H9 (cell line): ENCODE measurements at regions not wholly inside any gene's neighbourhood (a gene's known extent, or its start where the extent isn't known, plus 50 kb on each side); places are given as distances from the start of the nearest gene placed in this dataset.

Source experiments
- DNase-seq: peaks from one replicate; pipeline ENCODE4 v3.0.0-alpha.2; 2017
- H2AFZ ChIP-seq: one replicate; pipeline ENCODE4 v1.6.1; 2013; ENCODE audit warnings: mild to moderate bottlenecking, low read length, control low read depth, moderate library complexity
- H2AK5ac ChIP-seq: 2 replicates; pipeline ENCODE4 v1.6.1; 2013; ENCODE audit warnings: low read length, control low read depth, mixed read lengths; ENCODE audit not compliant: insufficient read length
- H2BK120ac ChIP-seq: one replicate; pipeline ENCODE4 v1.6.1; 2013; ENCODE audit warnings: low read depth, mild to moderate bottlenecking, low read length, control low read depth, inconsistent platforms; ENCODE audit not compliant: poor library complexity, severe bottlenecking
- H2BK12ac ChIP-seq: 2 replicates; pipeline ENCODE4 v1.6.1; 2013; ENCODE audit warnings: low read length, control low read depth, mixed read lengths, low read depth; ENCODE audit not compliant: insufficient read length
- H2BK15ac ChIP-seq: 2 replicates; pipeline ENCODE4 v1.6.1; 2013; ENCODE audit warnings: low read depth, low read length, control low read depth
- H2BK20ac ChIP-seq: one replicate; pipeline ENCODE4 v1.6.1; 2013; ENCODE audit warnings: low read depth, mild to moderate bottlenecking, low read length, control low read depth, inconsistent platforms; ENCODE audit not compliant: poor library complexity, severe bottlenecking
- H2BK5ac ChIP-seq: 2 replicates; pipeline ENCODE4 v1.6.1; 2013; ENCODE audit warnings: low read length, control low read depth, mixed read lengths; ENCODE audit not compliant: insufficient read length
- H3K14ac ChIP-seq: 2 replicates; pipeline ENCODE4 v1.6.1; 2013; ENCODE audit warnings: low read length, control low read depth; ENCODE audit not compliant: insufficient read depth
- H3K18ac ChIP-seq: 2 replicates; pipeline ENCODE4 v1.6.1; 2013; ENCODE audit warnings: low read depth, mild to moderate bottlenecking, mixed read lengths, low read length, control low read depth; ENCODE audit not compliant: insufficient read length
- H3K23ac ChIP-seq: 2 replicates; pipeline ENCODE4 v1.6.1; 2013; ENCODE audit warnings: low read length, control low read depth, mixed read lengths, low read depth; ENCODE audit not compliant: insufficient read length
- H3K23me2 ChIP-seq: 2 replicates; pipeline ENCODE4 v1.6.1; 2013; ENCODE audit warnings: low read depth, mild to moderate bottlenecking, mixed read lengths, low read length, control low read depth; ENCODE audit not compliant: insufficient read length, poor library complexity, severe bottlenecking
- H3K27ac ChIP-seq: 2 replicates; pipeline ENCODE4 v1.5.1; 2013; ENCODE audit warnings: low read length, control low read depth, mixed read lengths, low read depth; ENCODE audit not compliant: insufficient read length
- H3K27me3 ChIP-seq: 2 replicates; pipeline ENCODE4 v1.6.1; 2013; ENCODE audit warnings: low read length, control low read depth, inconsistent platforms; ENCODE audit not compliant: insufficient read depth
- H3K4ac ChIP-seq: 2 replicates; pipeline ENCODE4 v1.6.1; 2013; ENCODE audit warnings: low read depth, mild to moderate bottlenecking, control low read depth, inconsistent platforms, low read length, moderate library complexity
- H3K4me1 ChIP-seq: 2 replicates; pipeline ENCODE4 v1.6.1; 2013; ENCODE audit warnings: low read length, control low read depth, inconsistent platforms; ENCODE audit not compliant: insufficient read depth
- H3K4me2 ChIP-seq: 2 replicates; pipeline ENCODE4 v1.6.1; 2013; ENCODE audit warnings: low read length, control low read depth, mixed read lengths; ENCODE audit not compliant: insufficient read length, insufficient read depth
- H3K56ac ChIP-seq: 2 replicates; pipeline ENCODE4 v1.6.1; 2013; ENCODE audit warnings: low read depth, mild to moderate bottlenecking, mixed read lengths, low read length, control low read depth; ENCODE audit not compliant: insufficient read length
- H3K79me1 ChIP-seq: 2 replicates; pipeline ENCODE4 v1.6.1; 2013; ENCODE audit warnings: low read depth, mild to moderate bottlenecking, moderate library complexity, low read length, control low read depth, inconsistent platforms; ENCODE audit not compliant: insufficient read depth, poor library complexity, severe bottlenecking
- H3K79me2 ChIP-seq: 2 replicates; pipeline ENCODE4 v1.6.1; 2013; ENCODE audit warnings: low read length, control low read depth, inconsistent platforms; ENCODE audit not compliant: insufficient read depth
- H3K9ac ChIP-seq: 2 replicates; pipeline ENCODE4 v1.6.1; 2013; ENCODE audit warnings: low read length, control low read depth, mixed read lengths; ENCODE audit not compliant: insufficient read length; ENCODE audit errors: extremely low read depth
- H3K9me3 ChIP-seq: one replicate; pipeline ENCODE4 v1.6.1; 2013; ENCODE audit warnings: low read depth, low read length, inconsistent platforms; ENCODE audit not compliant: control insufficient read depth
- H3T11ph ChIP-seq: one replicate; pipeline ENCODE4 v1.6.1; 2013; ENCODE audit warnings: mild to moderate bottlenecking, low read length, control low read depth, inconsistent platforms
- H4K20me1 ChIP-seq: one replicate; pipeline ENCODE4 v1.6.1; 2013; ENCODE audit not compliant: control insufficient read depth, insufficient read length, insufficient read depth
- H4K5ac ChIP-seq: 2 replicates; pipeline ENCODE4 v1.6.1; 2013; ENCODE audit warnings: low read depth, mild to moderate bottlenecking, mixed read lengths, low read length, control low read depth; ENCODE audit not compliant: insufficient read length
- H4K8ac ChIP-seq: replicated peaks from 2 replicates; pipeline ENCODE4 v1.6.1; 2013; ENCODE audit warnings: low read length, control low read depth, mixed read lengths, low read depth; ENCODE audit not compliant: insufficient read length
- H4K91ac ChIP-seq: 2 replicates; pipeline ENCODE4 v1.6.1; 2013; ENCODE audit warnings: low read depth, mild to moderate bottlenecking, moderate library complexity, mixed read lengths, low read length, control low read depth; ENCODE audit not compliant: insufficient read length
- H3K27ac Mint-ChIP-seq, 3 experiments: 2 replicates in 2 of 3; 3 replicates in 1 of 3; pipeline ENCODE4 v1.8.0; 2020 to 2021; ENCODE audit warnings: mixed read lengths in 3 of 3, mild to moderate bottlenecking in 1 of 3, moderate library complexity in 1 of 3
- H3K27me3 Mint-ChIP-seq: 2 replicates; pipeline ENCODE4 v1.8.0; 2021; ENCODE audit warnings: low read depth, mild to moderate bottlenecking, moderate library complexity, mixed read lengths
- H3K36me3 Mint-ChIP-seq, 3 experiments: 2 replicates in 2 of 3; 3 replicates in 1 of 3; pipeline ENCODE4 v1.8.0; 2020 to 2021; ENCODE audit warnings: low read depth in 3 of 3, mixed read lengths in 3 of 3; ENCODE audit not compliant: insufficient read depth in 1 of 3
- H3K4me1 Mint-ChIP-seq, 2 experiments: 2 replicates each; pipeline ENCODE4 v1.8.0; 2020; ENCODE audit warnings: mixed read lengths in 2 of 2
- H3K4me3 Mint-ChIP-seq, 2 experiments: 2 replicates in 1 of 2; 3 replicates in 1 of 2; pipeline ENCODE4 v1.8.0; 2020 to 2021; ENCODE audit warnings: mild to moderate bottlenecking in 2 of 2, mixed read lengths in 2 of 2, moderate library complexity in 1 of 2
- H3K9me3 Mint-ChIP-seq, 2 experiments: 2 replicates in 1 of 2; 3 replicates in 1 of 2; pipeline ENCODE4 v1.8.0; 2020; ENCODE audit warnings: mild to moderate bottlenecking in 2 of 2, mixed read lengths in 2 of 2, moderate library complexity in 1 of 2
- WGBS: extraction: QIAGEN DNeasy Blood & Tissue Kit; methylation state at CpG from one replicate; pipeline ENCODE4 v1.1.7; 2013; ENCODE audit warnings: missing lambda C conversion rate, low lambda C conversion rate, mixed read lengths; ENCODE audit not compliant: insufficient read length; ENCODE audit errors: extremely low coverage; 5-methylcytosine and 5-hydroxymethylcytosine counted together
- TF ChIP-seq, protein P1 (sequence below): fragments of 200-600 bp; sonication (generic); conservative IDR thresholded peaks from 3 replicates; pipeline ENCODE4 v1.8.0; 2021; ENCODE audit warnings: antibody characterized with exemption, mild to moderate bottlenecking

DNA sequence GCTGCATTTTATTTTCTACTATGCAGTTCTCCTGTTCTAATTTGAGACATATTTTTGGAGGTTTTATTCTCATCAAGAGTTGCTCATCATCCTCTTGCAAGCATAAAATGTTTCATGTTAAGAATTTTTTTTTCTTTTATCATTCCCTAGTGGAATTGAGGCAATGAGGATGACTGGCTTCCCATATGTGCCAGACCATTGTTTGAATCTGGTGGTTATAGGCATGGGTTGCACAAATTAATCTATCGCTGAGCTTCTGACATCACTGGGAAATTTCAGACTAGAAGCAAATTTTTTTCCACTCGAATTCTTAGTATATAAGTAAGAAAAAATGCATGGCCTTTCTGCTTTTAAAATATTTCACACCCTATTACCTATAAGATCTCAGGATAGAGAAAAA is 279.1 kb upstream of the PLSCR5 start:
- H4K20me1 ChIP-seq = no peaks in the 10 kb centered on the region
- Mint-ChIP-seq H3K27me3 (no peaks in the 10 kb centered on the region), H3K36me3 (no peaks in the 10 kb centered on the region), H3K4me1 (peaks cover 5 to 10% of the 10 kb centered on the region in 2 experiments), H3K9me3 (no peaks in the 10 kb centered on the region), H3K27ac (no peak overlapping the region), H3K4me3 (no peak overlapping the region)
- DNase-seq = no peak
- TF ChIP-seq, protein P1, sequence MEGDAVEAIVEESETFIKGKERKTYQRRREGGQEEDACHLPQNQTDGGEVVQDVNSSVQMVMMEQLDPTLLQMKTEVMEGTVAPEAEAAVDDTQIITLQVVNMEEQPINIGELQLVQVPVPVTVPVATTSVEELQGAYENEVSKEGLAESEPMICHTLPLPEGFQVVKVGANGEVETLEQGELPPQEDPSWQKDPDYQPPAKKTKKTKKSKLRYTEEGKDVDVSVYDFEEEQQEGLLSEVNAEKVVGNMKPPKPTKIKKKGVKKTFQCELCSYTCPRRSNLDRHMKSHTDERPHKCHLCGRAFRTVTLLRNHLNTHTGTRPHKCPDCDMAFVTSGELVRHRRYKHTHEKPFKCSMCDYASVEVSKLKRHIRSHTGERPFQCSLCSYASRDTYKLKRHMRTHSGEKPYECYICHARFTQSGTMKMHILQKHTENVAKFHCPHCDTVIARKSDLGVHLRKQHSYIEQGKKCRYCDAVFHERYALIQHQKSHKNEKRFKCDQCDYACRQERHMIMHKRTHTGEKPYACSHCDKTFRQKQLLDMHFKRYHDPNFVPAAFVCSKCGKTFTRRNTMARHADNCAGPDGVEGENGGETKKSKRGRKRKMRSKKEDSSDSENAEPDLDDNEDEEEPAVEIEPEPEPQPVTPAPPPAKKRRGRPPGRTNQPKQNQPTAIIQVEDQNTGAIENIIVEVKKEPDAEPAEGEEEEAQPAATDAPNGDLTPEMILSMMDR = no peak
- H3K4me1 ChIP-seq = no peaks in the 10 kb centered on the region
- H3K79me1 ChIP-seq = no peaks in the 10 kb centered on the region
- no peaks in the 10 kb centered on the region for H3K79me2 ChIP-seq
- H3K18ac ChIP-seq = no peak overlapping the region
- H3K56ac ChIP-seq = no peak overlapping the region
- H3K4ac ChIP-seq = no peak overlapping the region
- no peak overlapping the region for H2BK20ac ChIP-seq
- no peak overlapping the region for H4K5ac ChIP-seq
- H3K14ac ChIP-seq = no peak overlapping the region
- H3K9ac ChIP-seq = no peak overlapping the region
- H4K91ac ChIP-seq = no peak overlapping the region
- no peak overlapping the region for H3K23ac ChIP-seq
- no peak overlapping the region for H2BK120ac ChIP-seq
- no peak overlapping the region for H2BK15ac ChIP-seq
- no peak overlapping the region for H2AFZ ChIP-seq
- H3K4me2 ChIP-seq = no peak overlapping the region
- no peak overlapping the region for H4K8ac ChIP-seq
- H2BK5ac ChIP-seq = no peak overlapping the region
- H3K23me2 ChIP-seq = no peaks in the 10 kb centered on the region
- H3K27ac ChIP-seq = no peak overlapping the region
- H2AK5ac ChIP-seq = no peak overlapping the region
- no peak overlapping the region for H3T11ph ChIP-seq
- no peak overlapping the region for H2BK12ac ChIP-seq
- WGBS = no CpG with 5 or more reads among the region's 2 CpGs
- no peaks in the 10 kb centered on the region for H3K27me3 ChIP-seq
- no peaks in the 10 kb centered on the region for H3K9me3 ChIP-seq
